NB4 (cell line): ENCODE measurements at regions not wholly inside any gene's neighbourhood (a gene's known extent, or its start where the extent isn't known, plus 50 kb on each side); places are given as distances from the start of the nearest gene placed in this dataset.

Source experiments
- POLR2A ChIP-seq: IDR thresholded peaks from 2 replicates; pipeline ENCODE4 v1.6.1; 2011; ENCODE audit warnings: mild to moderate bottlenecking; ENCODE audit not compliant: insufficient read length; ENCODE audit errors: extremely low read depth
- TF ChIP-seq, protein P1 (sequence below): IDR thresholded peaks from one replicate; pipeline ENCODE4 v1.5.1; 2012; ENCODE audit warnings: low read depth, low read length

DNA sequence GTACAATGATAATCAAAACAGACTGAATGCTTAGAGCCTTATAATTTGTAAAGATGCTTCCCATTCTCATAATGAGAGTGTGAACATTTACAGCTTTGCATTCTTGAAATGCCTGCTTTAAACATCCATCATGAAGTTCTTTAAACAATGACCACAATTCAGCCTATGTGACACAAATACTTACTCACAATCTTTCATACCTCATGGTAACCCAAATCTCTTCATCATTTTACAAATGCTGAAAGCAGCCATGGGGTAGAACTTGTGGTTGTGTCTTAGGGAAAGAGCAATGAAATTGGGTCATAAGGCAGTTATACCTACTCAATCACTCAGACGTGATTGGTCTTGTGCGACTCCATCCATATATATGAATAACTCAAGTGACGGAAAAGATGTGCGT lies 140.7 kb downstream of the RND3 start:
- TF ChIP-seq, protein P1, sequence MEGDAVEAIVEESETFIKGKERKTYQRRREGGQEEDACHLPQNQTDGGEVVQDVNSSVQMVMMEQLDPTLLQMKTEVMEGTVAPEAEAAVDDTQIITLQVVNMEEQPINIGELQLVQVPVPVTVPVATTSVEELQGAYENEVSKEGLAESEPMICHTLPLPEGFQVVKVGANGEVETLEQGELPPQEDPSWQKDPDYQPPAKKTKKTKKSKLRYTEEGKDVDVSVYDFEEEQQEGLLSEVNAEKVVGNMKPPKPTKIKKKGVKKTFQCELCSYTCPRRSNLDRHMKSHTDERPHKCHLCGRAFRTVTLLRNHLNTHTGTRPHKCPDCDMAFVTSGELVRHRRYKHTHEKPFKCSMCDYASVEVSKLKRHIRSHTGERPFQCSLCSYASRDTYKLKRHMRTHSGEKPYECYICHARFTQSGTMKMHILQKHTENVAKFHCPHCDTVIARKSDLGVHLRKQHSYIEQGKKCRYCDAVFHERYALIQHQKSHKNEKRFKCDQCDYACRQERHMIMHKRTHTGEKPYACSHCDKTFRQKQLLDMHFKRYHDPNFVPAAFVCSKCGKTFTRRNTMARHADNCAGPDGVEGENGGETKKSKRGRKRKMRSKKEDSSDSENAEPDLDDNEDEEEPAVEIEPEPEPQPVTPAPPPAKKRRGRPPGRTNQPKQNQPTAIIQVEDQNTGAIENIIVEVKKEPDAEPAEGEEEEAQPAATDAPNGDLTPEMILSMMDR = no peak
- no peak for TF ChIP-seq POLR2A
